Type B pancreatic cell (in vitro differentiated cells): ENCODE measurements at regions not wholly inside any gene's neighbourhood (a gene's known extent, or its start where the extent isn't known, plus 50 kb on each side); places are given as distances from the start of the nearest gene placed in this dataset.

Experiments
- DNase-seq: peaks from one replicate; pipeline ENCODE4 v3.0.0; 2021; ENCODE audit warnings: mixed read lengths; ENCODE audit not compliant: unreplicated experiment; ENCODE audit errors: extremely low spot score
- H3K27ac Mint-ChIP-seq: 2 replicates; pipeline ENCODE4 v1.8.0; 2021; ENCODE audit warnings: mild to moderate bottlenecking, mixed read lengths
- H3K27me3 Mint-ChIP-seq: 2 replicates; pipeline ENCODE4 v1.8.0; 2021; ENCODE audit warnings: mixed read lengths
- H3K36me3 Mint-ChIP-seq: 2 replicates; pipeline ENCODE4 v1.8.0; 2021; ENCODE audit warnings: mixed read lengths
- H3K4me1 Mint-ChIP-seq: one replicate; pipeline ENCODE4 v1.8.0; 2021; ENCODE audit warnings: mixed read lengths; ENCODE audit not compliant: unreplicated experiment
- H3K4me3 Mint-ChIP-seq: 2 replicates; pipeline ENCODE4 v1.8.0; 2021; ENCODE audit warnings: mild to moderate bottlenecking, mixed read lengths
- H3K9me3 Mint-ChIP-seq: 2 replicates; pipeline ENCODE4 v1.8.0; 2021; ENCODE audit warnings: mixed read lengths
- CTCF ChIP-seq: fragments of 200-600 bp; sonication (generic); conservative IDR thresholded peaks from 2 replicates; pipeline ENCODE4 v1.5.0; 2021; ENCODE audit warnings: antibody characterized with exemption, mild to moderate bottlenecking

GRCh38 chr21:43338951-43339350 is 88.0 kb downstream of the SIK1 start:
- DNase-seq = no peak
- Mint-ChIP-seq H3K27me3 (no peaks in the 10 kb centered on the region), H3K9me3 (no peaks in the 10 kb centered on the region), H3K4me1 (peaks cover 10% of the 10 kb centered on the region), H3K27ac (peak overlapping the region; percentile 75), H3K36me3 (no peaks in the 10 kb centered on the region), H3K4me3 (no peak overlapping the region)
- no peak for TF ChIP-seq CTCF

- Mint-ChIP-seq H3K27ac (peak overlapping the region; percentile 23), H3K4me3 (no peak overlapping the region), H3K27me3 (no peaks in the 10 kb centered on the region), H3K36me3 (no peaks in the 10 kb centered on the region), H3K4me1 (peaks cover 19% of the 10 kb centered on the region), H3K9me3 (no peaks in the 10 kb centered on the region)
- DNase-seq = no peak
- no peak for TF ChIP-seq CTCF
Measured at GRCh38 chr21:43337901-43338655, 88.9 kb downstream of the SIK1 start.

- no peak overlapping the region for H3K27ac Mint-ChIP-seq
- peaks cover 30% of the 10 kb centered on the region for H3K4me1 Mint-ChIP-seq
- no peak overlapping the region for H3K4me3 Mint-ChIP-seq
- no peaks in the 10 kb centered on the region for H3K27me3 Mint-ChIP-seq
- no peaks in the 10 kb centered on the region for H3K36me3 Mint-ChIP-seq
- no peak for DNase-seq
- no peak for TF ChIP-seq CTCF
- no peaks in the 10 kb centered on the region for H3K9me3 Mint-ChIP-seq
Measured at GRCh38 chr21:43335119-43335518, 91.8 kb downstream of the SIK1 start.

- DNase-seq = no peak
- peak overlapping the region; percentile 98 for H3K27ac Mint-ChIP-seq
- no peak overlapping the region for H3K4me3 Mint-ChIP-seq
- H3K27me3 Mint-ChIP-seq = no peaks in the 10 kb centered on the region
- no peak for TF ChIP-seq CTCF
- peaks cover 30% of the 10 kb centered on the region for H3K4me1 Mint-ChIP-seq
- no peaks in the 10 kb centered on the region for H3K36me3 Mint-ChIP-seq
- no peaks in the 10 kb centered on the region for H3K9me3 Mint-ChIP-seq
Measured at GRCh38 chr21:43334214-43334958, 92.5 kb downstream of the SIK1 start.

- DNase-seq = no peak
- Mint-ChIP-seq H3K27me3 (no peaks in the 10 kb centered on the region), H3K9me3 (no peaks in the 10 kb centered on the region), H3K27ac (peak overlapping the region; percentile 98), H3K4me3 (peak overlapping the region; percentile 72), H3K4me1 (peaks cover 28% of the 10 kb centered on the region), H3K36me3 (no peaks in the 10 kb centered on the region)
- no peak for TF ChIP-seq CTCF
Measured at GRCh38 chr21:43333298-43334062, 93.5 kb downstream of the SIK1 start.
